22Rv1 (cell line): ENCODE measurements at regions not wholly inside any gene's neighbourhood (a gene's known extent, or its start where the extent isn't known, plus 50 kb on each side); places are given as distances from the start of the nearest gene placed in this dataset.

ENCODE experiments used
- H3K27ac ChIP-seq: fragments of 450-650 bp; 2 replicates; pipeline ENCODE4 v1.5.1; 2017
- CTCF ChIP-seq: fragments of 450-650 bp; IDR thresholded peaks from 2 replicates; pipeline ENCODE4 v1.5.1; 2017; ENCODE audit warnings: mild to moderate bottlenecking
- ZFX ChIP-seq: fragments of 450-650 bp; IDR thresholded peaks from 2 replicates; pipeline ENCODE4 v1.6.1; 2017; ENCODE audit warnings: antibody characterized with exemption, borderline replicate concordance

- TF ChIP-seq ZFX (no peak), CTCF (no peak)
- no peak overlapping the region for H3K27ac ChIP-seq
Measured at GRCh38 chr15:79602731-79603130, 170.6 kb downstream of the MINAR1 start.

- H3K27ac ChIP-seq, result no peak overlapping the region
- TF ChIP-seq ZFX, result no peak
Measured at GRCh38 chr15:79606831-79607355, 174.8 kb downstream of the MINAR1 start.

- no peak for TF ChIP-seq CTCF
- TF ChIP-seq ZFX, result no peak
- no peak overlapping the region for H3K27ac ChIP-seq
Measured at GRCh38 chr15:79608066-79608864, 176.1 kb downstream of the MINAR1 start.

- TF ChIP-seq CTCF (no peak), ZFX (no peak)
Measured at GRCh38 chr15:79609506-79609905, 177.4 kb downstream of the MINAR1 start.

GRCh38 chr15:79610021-79610420, 177.9 kb downstream of the MINAR1 start:
- no peak overlapping the region for H3K27ac ChIP-seq
- no peak for TF ChIP-seq ZFX
- no peak for TF ChIP-seq CTCF

More at GRCh38 chr15:79609506-79609905, 177.4 kb downstream of the MINAR1 start:
- H3K27ac ChIP-seq, result no peak overlapping the region

- H3K27ac ChIP-seq, result no peak overlapping the region
- TF ChIP-seq CTCF (no peak), ZFX (no peak)
Measured at GRCh38 chr15:79615754-79616153, 183.6 kb downstream of the MINAR1 start.

- H3K27ac ChIP-seq, result no peak overlapping the region
- TF ChIP-seq CTCF (no peak), ZFX (no peak)
Measured at GRCh38 chr15:79617071-79617470, 184.9 kb downstream of the MINAR1 start.
